Transverse colon (tissue), 3 donors: ENCODE measurements at regions not wholly inside any gene's neighbourhood (a gene's known extent, or its start where the extent isn't known, plus 50 kb on each side); places are given as distances from the start of the nearest gene placed in this dataset.

Experiments used
- POLR2A ChIP-seq: fragments of 450-650 bp; IDR thresholded peaks from one replicate; pipeline ENCODE4 v1.6.1; 2016; ENCODE audit warnings: antibody characterized with exemption, mild to moderate bottlenecking, moderate library complexity
- TF ChIP-seq, protein P1 (sequence below), 5 experiments: fragments of 200-600 bp in 3 of 5; fragments of 450-650 bp in 2 of 5; sonication (generic) in 3 of 5; IDR thresholded peaks; 1 replicate in 2 of 5; 2 replicates in 3 of 5; pipeline ENCODE4 v1.5.1; 2016 to 2017; ENCODE audit warnings: antibody characterized with exemption in 5 of 5, inconsistent platforms in 3 of 5, mild to moderate bottlenecking in 2 of 5, moderate library complexity in 1 of 5

DNA sequence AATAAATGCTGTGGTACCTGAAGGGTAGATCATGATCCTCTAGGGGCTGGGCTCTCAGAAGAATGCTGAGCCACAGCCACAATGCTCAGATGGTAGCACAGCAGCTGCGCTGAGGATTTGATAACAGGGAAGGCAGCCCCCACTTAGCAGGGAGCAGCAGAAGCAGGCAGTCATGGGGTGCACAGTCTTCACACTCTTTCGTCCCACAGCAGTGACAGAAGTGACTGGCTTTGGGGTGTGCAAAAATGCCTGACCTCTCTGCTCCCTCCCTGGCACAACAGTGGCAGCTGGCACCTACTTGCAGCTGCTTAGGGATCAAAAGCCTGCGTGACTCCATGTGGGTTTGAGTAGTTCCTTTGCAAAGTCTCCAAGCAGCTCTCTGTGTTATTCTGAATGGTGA, 1349.8 kb upstream of the RAG2 start:
- TF ChIP-seq, protein P1, sequence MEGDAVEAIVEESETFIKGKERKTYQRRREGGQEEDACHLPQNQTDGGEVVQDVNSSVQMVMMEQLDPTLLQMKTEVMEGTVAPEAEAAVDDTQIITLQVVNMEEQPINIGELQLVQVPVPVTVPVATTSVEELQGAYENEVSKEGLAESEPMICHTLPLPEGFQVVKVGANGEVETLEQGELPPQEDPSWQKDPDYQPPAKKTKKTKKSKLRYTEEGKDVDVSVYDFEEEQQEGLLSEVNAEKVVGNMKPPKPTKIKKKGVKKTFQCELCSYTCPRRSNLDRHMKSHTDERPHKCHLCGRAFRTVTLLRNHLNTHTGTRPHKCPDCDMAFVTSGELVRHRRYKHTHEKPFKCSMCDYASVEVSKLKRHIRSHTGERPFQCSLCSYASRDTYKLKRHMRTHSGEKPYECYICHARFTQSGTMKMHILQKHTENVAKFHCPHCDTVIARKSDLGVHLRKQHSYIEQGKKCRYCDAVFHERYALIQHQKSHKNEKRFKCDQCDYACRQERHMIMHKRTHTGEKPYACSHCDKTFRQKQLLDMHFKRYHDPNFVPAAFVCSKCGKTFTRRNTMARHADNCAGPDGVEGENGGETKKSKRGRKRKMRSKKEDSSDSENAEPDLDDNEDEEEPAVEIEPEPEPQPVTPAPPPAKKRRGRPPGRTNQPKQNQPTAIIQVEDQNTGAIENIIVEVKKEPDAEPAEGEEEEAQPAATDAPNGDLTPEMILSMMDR (IDR thresholded peaks at IDR 0.05), result no peak
- no peak for TF ChIP-seq POLR2A
